DOHH2 (cell line): ENCODE measurements at regions not wholly inside any gene's neighbourhood (a gene's known extent, or its start where the extent isn't known, plus 50 kb on each side); places are given as distances from the start of the nearest gene placed in this dataset.

Source experiments
- H3F3A ChIP-seq: fragments of 200-600 bp; sonication (generic), shearing (Covaris generic); 2 replicates; pipeline ENCODE4 v1.6.0; 2016; ENCODE audit warnings: antibody characterized with exemption, mild to moderate bottlenecking; ENCODE audit not compliant: control insufficient read depth, insufficient read depth
- H3K27ac ChIP-seq: fragments of 200-600 bp; sonication (generic); 2 replicates; pipeline ENCODE4 v1.5.1; 2014; ENCODE audit warnings: low read depth, mild to moderate bottlenecking, low read length, moderate library complexity
- H3K27me3 ChIP-seq: fragments of 200-600 bp; sonication (generic); 2 replicates; pipeline ENCODE4 v1.6.1; 2014; ENCODE audit warnings: mild to moderate bottlenecking, low read length, mixed read lengths; ENCODE audit not compliant: control insufficient read depth
- H3K36me3 ChIP-seq: fragments of 200-600 bp; sonication (generic); 2 replicates; pipeline ENCODE4 v1.6.1; 2014; ENCODE audit warnings: mild to moderate bottlenecking, low read length, moderate library complexity, mixed read lengths; ENCODE audit not compliant: control insufficient read depth
- H3K4me1 ChIP-seq: fragments of 200-600 bp; sonication (generic); 2 replicates; pipeline ENCODE4 v1.6.1; 2014; ENCODE audit warnings: mild to moderate bottlenecking, low read length, mixed read lengths; ENCODE audit not compliant: control insufficient read depth
- H3K4me2 ChIP-seq: fragments of 200-600 bp; sonication (generic); 2 replicates; pipeline ENCODE4 v1.6.0; 2014; ENCODE audit warnings: mild to moderate bottlenecking, low read length, moderate library complexity
- H3K4me3 ChIP-seq: fragments of 200-600 bp; sonication (generic); 2 replicates; pipeline ENCODE4 v1.5.1; 2014; ENCODE audit warnings: mild to moderate bottlenecking, low read length, mixed read lengths
- H3K79me2 ChIP-seq: fragments of 200-600 bp; sonication (generic); 2 replicates; pipeline ENCODE4 v1.6.1; 2014; ENCODE audit warnings: mild to moderate bottlenecking, low read length, mixed read lengths; ENCODE audit not compliant: control insufficient read depth
- H3K9me2 ChIP-seq: fragments of 200-600 bp; sonication (generic); replicated peaks from 2 replicates; pipeline ENCODE4 v1.6.1; 2014; ENCODE audit warnings: mild to moderate bottlenecking, low read length, mixed read lengths; ENCODE audit not compliant: control insufficient read depth
- H3K9me3 ChIP-seq: fragments of 200-600 bp; sonication (generic); 2 replicates; pipeline ENCODE4 v1.6.1; 2014; ENCODE audit warnings: antibody characterized with exemption, low read length, mixed read lengths; ENCODE audit not compliant: control insufficient read depth, insufficient read depth
- H4K20me1 ChIP-seq: fragments of 200-600 bp; sonication (generic); 2 replicates; pipeline ENCODE4 v1.6.0; 2014; ENCODE audit warnings: low read depth, mild to moderate bottlenecking, antibody characterized with exemption, low read length, moderate library complexity; ENCODE audit not compliant: control insufficient read depth, insufficient read depth
- CTCF ChIP-seq: fragments of 200-600 bp; sonication (generic); IDR thresholded peaks from one replicate; pipeline ENCODE4 v1.5.1; 2014; ENCODE audit warnings: antibody characterized with exemption, mild to moderate bottlenecking, low read depth, low read length; ENCODE audit not compliant: poor library complexity, severe bottlenecking
- EZH2phosphoT487 ChIP-seq: fragments of 200-600 bp; sonication (generic); IDR thresholded peaks from 2 replicates; pipeline ENCODE4 v1.6.1; 2017; ENCODE audit warnings: borderline replicate concordance, mild to moderate bottlenecking, antibody characterized with exemption, low read length, moderate library complexity, mixed read lengths

- no peaks in the 10 kb centered on the region for H3K9me2 ChIP-seq
- peaks cover 78% of the 10 kb centered on the region for H3K4me1 ChIP-seq
- H3K36me3 ChIP-seq: no peaks in the 10 kb centered on the region
- peaks cover 14% of the 10 kb centered on the region for H3F3A ChIP-seq
- H3K4me2 ChIP-seq: no peak overlapping the region
- no peak overlapping the region for H3K4me3 ChIP-seq
- H3K9me3 ChIP-seq: no peaks in the 10 kb centered on the region
- H3K27me3 ChIP-seq: no peaks in the 10 kb centered on the region
- TF ChIP-seq EZH2phosphoT487 (no peak), CTCF (no peak)
- no peaks in the 10 kb centered on the region for H4K20me1 ChIP-seq
- H3K79me2 ChIP-seq: no peaks in the 10 kb centered on the region
- H3K27ac ChIP-seq: no peak overlapping the region
Observed at GRCh38 chr14:65349100-65349499, 63.4 kb upstream of the FUT8 start.

- no peak for TF ChIP-seq CTCF
- no peak for TF ChIP-seq EZH2phosphoT487
- H3K79me2 ChIP-seq: no peaks in the 10 kb centered on the region
- no peaks in the 10 kb centered on the region for H3K9me3 ChIP-seq
- peak overlapping the region; percentile 95 for H3K27ac ChIP-seq
- H3F3A ChIP-seq: peaks cover 33% of the 10 kb centered on the region
- H3K4me1 ChIP-seq: peaks cover 94% of the 10 kb centered on the region
- no peaks in the 10 kb centered on the region for H3K27me3 ChIP-seq
- no peaks in the 10 kb centered on the region for H4K20me1 ChIP-seq
- peak overlapping the region; percentile 54 for H3K4me3 ChIP-seq
- no peaks in the 10 kb centered on the region for H3K36me3 ChIP-seq
- H3K9me2 ChIP-seq: no peaks in the 10 kb centered on the region
- H3K4me2 ChIP-seq: peak overlapping the region; percentile 77
Observed at GRCh38 chr14:65351493-65352194, 60.9 kb upstream of the FUT8 start.

- Histone ChIP-seq H3F3A (peaks cover 37% of the 10 kb centered on the region), H3K4me2 (peak overlapping the region; percentile 43), H3K9me3 (no peaks in the 10 kb centered on the region), H3K4me3 (peak overlapping the region; percentile 42), H3K4me1 (peaks cover 95% of the 10 kb centered on the region), H3K36me3 (no peaks in the 10 kb centered on the region), H3K9me2 (no peaks in the 10 kb centered on the region), H3K27me3 (no peaks in the 10 kb centered on the region), H3K79me2 (no peaks in the 10 kb centered on the region), H3K27ac (peak overlapping the region; percentile 95), H4K20me1 (no peaks in the 10 kb centered on the region)
- TF ChIP-seq CTCF (peak; percentile 35), EZH2phosphoT487 (no peak)
Observed at GRCh38 chr14:65352964-65353530, 59.5 kb upstream of the FUT8 start.
